ENCODE measurements at regions not wholly inside any gene's neighbourhood (a gene's known extent, or its start where the extent isn't known, plus 50 kb on each side); places are given as distances from the start of the nearest gene placed in this dataset.

DNA sequence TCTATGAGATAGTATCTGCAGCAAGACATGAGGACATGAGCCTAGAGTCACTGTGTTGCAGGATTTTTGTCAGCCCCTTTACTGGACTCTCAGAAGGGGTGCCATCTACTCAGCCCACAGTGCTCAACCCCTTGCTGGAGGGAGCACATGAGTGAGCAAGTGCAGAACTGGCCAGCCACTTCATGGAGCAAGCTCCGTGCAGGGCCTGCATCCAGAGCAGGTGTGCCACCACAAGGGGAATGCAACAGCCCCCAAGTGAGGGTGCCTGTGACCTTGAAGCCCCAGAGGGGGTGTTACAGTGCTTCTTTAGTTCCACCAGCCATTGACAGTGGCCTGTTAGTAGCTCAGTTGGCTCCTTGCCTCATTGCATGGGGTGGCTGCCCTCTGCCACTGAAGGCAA lies 649.7 kb downstream of the PLPP3 start:
- TF ChIP-seq CTCF (conservative IDR thresholded peaks at IDR 0.05 in 1 of 2, IDR thresholded peaks at IDR 0.05 in 1 of 2; ENCODE audit: extremely low read depth in 1 of 2, insufficient read depth in 1 of 2, low read depth in 1 of 2, low read length in 2 of 2) = no peak
- no peak for TF ChIP-seq EZH2 (IDR thresholded peaks at IDR 0.05; ENCODE audit: borderline replicate concordance, low read length)

All from mammary epithelial cell (primary cell).